MG63 (cell line): ENCODE measurements at regions not wholly inside any gene's neighbourhood (a gene's known extent, or its start where the extent isn't known, plus 50 kb on each side); places are given as distances from the start of the nearest gene placed in this dataset.
A peak's percentile ranks its signal among the peaks of the same experiment; 100 is the strongest.
"Not testable (repeated sequence)": the region's sequence is repeated elsewhere in the genome, so short reads cannot be mapped to it uniquely, and the experiment has no call there.

Experiments
- DNase-seq: peaks from one replicate; pipeline ENCODE4 v3.0.0-alpha.2; 2020
- H3K27me3 ChIP-seq: fragments of 250-450 bp; sonication (Bioruptor Pico); 2 replicates; pipeline ENCODE4 v1.5.1; 2020; ENCODE audit warnings: mild to moderate bottlenecking, moderate library complexity
- H3K36me3 ChIP-seq: fragments of 250-450 bp; sonication (Bioruptor Pico); 2 replicates; pipeline ENCODE4 v1.5.1; 2020; ENCODE audit warnings: mild to moderate bottlenecking, moderate library complexity
- H3K4me3 ChIP-seq: fragments of 250-450 bp; sonication (Bioruptor Pico); 2 replicates; pipeline ENCODE4 v1.5.1; 2020; ENCODE audit warnings: mild to moderate bottlenecking, moderate library complexity
- H3K9me3 ChIP-seq: fragments of 250-450 bp; sonication (Bioruptor Pico); 2 replicates; pipeline ENCODE4 v1.5.1; 2020; ENCODE audit warnings: mild to moderate bottlenecking, moderate library complexity

GRCh38 chr13:33340631-33341030 is 55.1 kb upstream of the STARD13 start:
- Histone ChIP-seq H3K36me3 (peaks cover 10% of the 10 kb centered on the region), H3K27me3 (no peaks in the 10 kb centered on the region), H3K9me3 (no peaks in the 10 kb centered on the region), H3K4me3 (no peak overlapping the region)
- no peak for DNase-seq

- H3K9me3 ChIP-seq, result no peaks in the 10 kb centered on the region
- H3K27me3 ChIP-seq, result no peaks in the 10 kb centered on the region
- no peak for DNase-seq
- no peak overlapping the region for H3K4me3 ChIP-seq
- H3K36me3 ChIP-seq, result peaks cover 13% of the 10 kb centered on the region
Observed at GRCh38 chr13:33341861-33342452, 56.4 kb upstream of the STARD13 start.

- H3K27me3 ChIP-seq, result no peaks in the 10 kb centered on the region
- H3K4me3 ChIP-seq, result no peak overlapping the region
- DNase-seq, result no peak
- peaks cover 23% of the 10 kb centered on the region for H3K36me3 ChIP-seq
- H3K9me3 ChIP-seq, result no peaks in the 10 kb centered on the region
Observed at GRCh38 chr13:33345842-33346241, 60.3 kb upstream of the STARD13 start.

GRCh38 chr13:33347861-33348260 is 62.3 kb upstream of the STARD13 start:
- Histone ChIP-seq H3K36me3 (peaks cover 21% of the 10 kb centered on the region), H3K4me3 (peak overlapping the region; percentile 87), H3K9me3 (no peaks in the 10 kb centered on the region), H3K27me3 (no peaks in the 10 kb centered on the region)
- no peak for DNase-seq

- H3K9me3 ChIP-seq, result no peaks in the 10 kb centered on the region
- no peaks in the 10 kb centered on the region for H3K27me3 ChIP-seq
- peak overlapping the region; percentile 87 for H3K4me3 ChIP-seq
- DNase-seq, result peak; percentile 51
- peaks cover 20% of the 10 kb centered on the region for H3K36me3 ChIP-seq
Observed at GRCh38 chr13:33348366-33348765, 62.8 kb upstream of the STARD13 start.

GRCh38 chr13:33349288-33349985 is 63.9 kb upstream of the STARD13 start:
- peaks cover 20% of the 10 kb centered on the region for H3K36me3 ChIP-seq
- peak overlapping the region; percentile 87 for H3K4me3 ChIP-seq
- DNase-seq, result peak; percentile 47
- no peaks in the 10 kb centered on the region for H3K9me3 ChIP-seq
- no peaks in the 10 kb centered on the region for H3K27me3 ChIP-seq

GRCh38 chr13:33349986-33350826 is 64.7 kb upstream of the STARD13 start:
- H3K4me3 ChIP-seq, result peak overlapping the region; percentile 87
- H3K36me3 ChIP-seq, result peaks cover 19% of the 10 kb centered on the region
- H3K27me3 ChIP-seq, result no peaks in the 10 kb centered on the region
- peak; percentile 73 for DNase-seq
- no peaks in the 10 kb centered on the region for H3K9me3 ChIP-seq

- Histone ChIP-seq H3K4me3 (peak overlapping the region; percentile 87), H3K9me3 (no peaks in the 10 kb centered on the region), H3K36me3 (peaks cover 12% of the 10 kb centered on the region), H3K27me3 (no peaks in the 10 kb centered on the region)
- peak; percentile 52 for DNase-seq
Observed at GRCh38 chr13:33351319-33351718, 65.8 kb upstream of the STARD13 start.

- Histone ChIP-seq H3K4me3 (no peak overlapping the region), H3K9me3 (no peaks in the 10 kb centered on the region), H3K36me3 (peaks cover 9% of the 10 kb centered on the region), H3K27me3 (no peaks in the 10 kb centered on the region)
- DNase-seq, result no peak
Observed at GRCh38 chr13:33352041-33352440, 66.5 kb upstream of the STARD13 start.

- no peak overlapping the region for H3K4me3 ChIP-seq
- H3K9me3 ChIP-seq, result no peaks in the 10 kb centered on the region
- H3K27me3 ChIP-seq, result no peaks in the 10 kb centered on the region
Observed at GRCh38 chr13:33352526-33352925, 67.0 kb upstream of the STARD13 start.

GRCh38 chr13:33353210-33353609 is 67.7 kb upstream of the STARD13 start:
- Histone ChIP-seq H3K4me3 (no peak overlapping the region), H3K9me3 (no peaks in the 10 kb centered on the region), H3K27me3 (no peaks in the 10 kb centered on the region), H3K36me3 (no peaks in the 10 kb centered on the region)
- no peak for DNase-seq

More at GRCh38 chr13:33352526-33352925, 67.0 kb upstream of the STARD13 start:
- no peak for DNase-seq
- H3K36me3 ChIP-seq, result peaks cover 4% of the 10 kb centered on the region

GRCh38 chr13:33353646-33354045 is 68.1 kb upstream of the STARD13 start:
- no peaks in the 10 kb centered on the region for H3K36me3 ChIP-seq
- no peak for DNase-seq
- H3K9me3 ChIP-seq, result no peaks in the 10 kb centered on the region
- H3K4me3 ChIP-seq, result no peak overlapping the region
- no peaks in the 10 kb centered on the region for H3K27me3 ChIP-seq

GRCh38 chr13:33355201-33355895 is 69.8 kb upstream of the STARD13 start:
- no peak for DNase-seq
- H3K36me3 ChIP-seq, result no peaks in the 10 kb centered on the region
- no peak overlapping the region for H3K4me3 ChIP-seq
- H3K9me3 ChIP-seq, result no peaks in the 10 kb centered on the region
- H3K27me3 ChIP-seq, result no peaks in the 10 kb centered on the region

GRCh38 chr13:33358076-33358475 is 72.5 kb upstream of the STARD13 start:
- not testable (repeated sequence) for H3K4me3 ChIP-seq, H3K27me3 ChIP-seq, H3K36me3 ChIP-seq, DNase-seq, H3K9me3 ChIP-seq

- Histone ChIP-seq H3K27me3 (no peaks in the 10 kb centered on the region), H3K36me3 (no peaks in the 10 kb centered on the region), H3K4me3 (no peak overlapping the region), H3K9me3 (no peaks in the 10 kb centered on the region)
- no peak for DNase-seq
Observed at GRCh38 chr13:33362986-33363727, 77.6 kb upstream of the STARD13 start.

GRCh38 chr13:33364192-33364591 is 78.6 kb upstream of the STARD13 start:
- Histone ChIP-seq H3K36me3 (no peaks in the 10 kb centered on the region), H3K9me3 (no peaks in the 10 kb centered on the region), H3K27me3 (no peaks in the 10 kb centered on the region), H3K4me3 (no peak overlapping the region)
- DNase-seq, result no peak
